ENCODE measurements at regions not wholly inside any gene's neighbourhood (a gene's known extent, or its start where the extent isn't known, plus 50 kb on each side); places are given as distances from the start of the nearest gene placed in this dataset.

DNA sequence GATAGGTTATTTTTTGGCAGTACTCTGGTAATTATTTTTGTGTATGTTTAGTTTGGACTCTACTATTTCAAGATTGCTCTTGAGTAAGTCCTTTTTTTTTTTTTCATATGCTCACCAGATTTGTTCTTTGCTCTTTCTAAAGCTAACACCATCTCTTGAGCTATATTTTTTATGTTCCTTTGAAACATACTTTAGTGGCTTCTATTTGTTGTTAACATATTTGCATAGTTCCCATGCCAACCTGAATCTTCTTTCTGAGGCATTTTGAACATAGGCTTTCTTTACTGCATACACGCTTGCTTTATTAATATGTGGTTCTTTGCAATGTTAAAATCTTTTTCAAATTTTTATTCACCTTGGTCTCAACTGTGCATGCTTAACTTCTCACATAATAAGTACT is 1644.9 kb downstream of the SUCLG1 start:
- 49 to 73% methylated on average over 1 of the region's 1 CpG for WGBS, 2 donors
- H3K9me3 ChIP-seq (ENCODE audit: control insufficient read depth in 2 of 2, insufficient read depth in 1 of 2, low read depth in 1 of 2, low read length in 1 of 2) = no peaks in the 10 kb centered on the region
- H3K27ac ChIP-seq (ENCODE audit: low read depth in 2 of 2, low read length in 1 of 2) = no peak overlapping the region
- no peaks in the 10 kb centered on the region for H3K27me3 ChIP-seq (ENCODE audit: control insufficient read depth in 1 of 2, insufficient read depth in 2 of 2, low read length in 2 of 2)
- no peaks in the 10 kb centered on the region for H3K4me1 ChIP-seq (ENCODE audit: control insufficient read depth in 2 of 2, insufficient read depth in 2 of 2, low read length in 1 of 2)
- no peaks in the 10 kb centered on the region for H3K36me3 ChIP-seq (ENCODE audit: control insufficient read depth in 2 of 2, insufficient read depth in 2 of 2, low read length in 1 of 2)
- no peak overlapping the region for H3K4me3 ChIP-seq (ENCODE audit: low read depth in 1 of 2, low read length in 2 of 2)

DNA sequence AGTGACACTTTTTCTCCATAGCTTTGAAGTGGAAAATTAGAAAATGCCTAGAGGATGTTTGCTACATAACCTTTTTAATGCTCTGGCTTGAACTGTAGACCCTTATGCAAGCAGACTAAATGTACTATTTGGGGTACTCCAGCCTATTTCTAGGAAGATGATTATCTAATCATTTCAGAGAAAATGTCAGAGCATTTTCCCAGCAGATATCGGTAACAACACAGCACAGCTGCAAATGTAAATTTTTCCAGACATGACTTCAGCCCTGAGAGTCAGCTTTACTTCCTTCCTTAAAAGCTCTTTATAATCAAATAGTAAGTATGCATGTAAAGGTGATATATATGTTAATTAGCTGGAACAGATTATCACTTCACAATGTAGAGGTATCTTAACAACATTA is 1647.1 kb downstream of the SUCLG1 start:
- Histone ChIP-seq H3K9me3 (ENCODE audit: control insufficient read depth in 2 of 2, insufficient read depth in 1 of 2, low read depth in 1 of 2, low read length in 1 of 2) (no peaks in the 10 kb centered on the region), H3K4me3 (ENCODE audit: low read depth in 1 of 2, low read length in 2 of 2) (no peak overlapping the region), H3K27ac (ENCODE audit: low read depth in 2 of 2, low read length in 1 of 2) (no peak overlapping the region), H3K27me3 (ENCODE audit: control insufficient read depth in 1 of 2, insufficient read depth in 2 of 2, low read length in 2 of 2) (no peaks in the 10 kb centered on the region), H3K4me1 (ENCODE audit: control insufficient read depth in 2 of 2, insufficient read depth in 2 of 2, low read length in 1 of 2) (no peaks in the 10 kb centered on the region), H3K36me3 (ENCODE audit: control insufficient read depth in 2 of 2, insufficient read depth in 2 of 2, low read length in 1 of 2) (no peaks in the 10 kb centered on the region)
- 24 to 49% methylated on average over 1 of the region's 1 CpG for WGBS, 2 donors

DNA sequence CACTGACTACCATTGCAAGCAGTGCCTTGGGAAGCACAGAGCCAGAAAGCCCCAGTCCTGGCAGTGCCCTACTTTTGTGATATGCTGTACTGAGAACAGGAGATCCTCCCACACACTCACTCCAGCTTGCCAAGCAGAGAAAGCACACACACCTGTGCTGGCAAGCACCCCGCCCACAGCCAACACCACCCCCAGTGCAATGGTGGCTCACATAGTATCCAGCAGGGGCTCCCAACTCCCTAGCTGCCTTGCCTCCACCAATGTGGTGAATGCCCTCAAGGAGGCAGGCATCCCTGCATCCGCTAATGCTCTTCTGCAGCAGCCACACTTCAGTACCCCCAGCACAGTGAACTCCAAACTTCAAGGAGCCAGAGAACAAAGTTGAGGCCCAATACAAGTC is 1655.8 kb downstream of the SUCLG1 start:
- Histone ChIP-seq H3K36me3 (ENCODE audit: control insufficient read depth in 2 of 2, insufficient read depth in 2 of 2, low read length in 1 of 2) (no peaks in the 10 kb centered on the region), H3K4me3 (ENCODE audit: low read depth in 1 of 2, low read length in 2 of 2) (no peak overlapping the region), H3K27ac (ENCODE audit: low read depth in 2 of 2, low read length in 1 of 2) (no peak overlapping the region), H3K9me3 (ENCODE audit: control insufficient read depth in 2 of 2, insufficient read depth in 1 of 2, low read depth in 1 of 2, low read length in 1 of 2) (peaks cover 7 to 12% of the 10 kb centered on the region in 2 donors), H3K4me1 (ENCODE audit: control insufficient read depth in 2 of 2, insufficient read depth in 2 of 2, low read length in 1 of 2) (no peaks in the 10 kb centered on the region), H3K27me3 (ENCODE audit: control insufficient read depth in 1 of 2, insufficient read depth in 2 of 2, low read length in 2 of 2) (no peaks in the 10 kb centered on the region)
- WGBS, 2 donors = 91 to 93% methylated on average over 2 of the region's 2 CpGs

DNA sequence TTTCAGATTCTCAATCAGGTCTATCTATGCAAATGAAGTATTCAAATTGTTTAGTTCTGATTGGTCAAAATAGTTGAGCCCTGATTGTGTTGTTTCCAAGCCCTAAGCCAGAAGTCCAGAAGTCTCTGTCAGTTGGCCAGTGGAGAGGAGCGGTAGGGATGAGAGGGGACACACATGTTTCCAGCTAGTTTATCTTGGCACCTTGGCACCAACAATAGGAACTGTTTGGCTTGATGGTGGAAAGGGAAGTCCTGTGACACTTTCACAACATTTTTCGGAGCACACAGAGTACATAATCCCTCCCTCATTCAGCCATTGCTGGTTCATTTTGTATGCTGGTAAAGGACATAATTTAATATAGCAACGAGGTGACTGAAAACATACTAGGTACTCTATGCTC is 1661.6 kb downstream of the SUCLG1 start:
- H3K4me1 ChIP-seq (ENCODE audit: control insufficient read depth in 2 of 2, insufficient read depth in 2 of 2, low read length in 1 of 2) = no peaks in the 10 kb centered on the region
- H3K27ac ChIP-seq (ENCODE audit: low read depth in 2 of 2, low read length in 1 of 2) = peak overlapping the region in 1 of 2 donors; percentile 7
- no peaks in the 10 kb centered on the region for H3K36me3 ChIP-seq (ENCODE audit: control insufficient read depth in 2 of 2, insufficient read depth in 2 of 2, low read length in 1 of 2)

DNA sequence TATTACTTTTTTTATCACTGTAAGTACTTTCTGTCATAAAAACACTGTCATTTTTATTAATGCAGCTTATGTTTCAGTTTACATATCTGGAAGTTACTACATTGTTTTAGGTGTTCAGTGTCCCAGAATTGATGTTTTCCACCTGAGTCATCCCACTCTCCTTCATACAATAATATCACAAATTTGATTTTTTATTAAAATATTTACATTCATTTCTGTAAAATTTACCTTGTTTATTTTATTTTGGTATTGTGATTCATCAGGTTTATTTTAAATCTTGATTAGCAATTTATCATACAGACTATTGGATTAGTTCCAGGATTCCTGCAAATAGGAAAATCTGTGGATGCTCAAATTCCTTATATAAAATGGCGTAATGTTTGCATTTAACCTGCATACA is 1662.9 kb downstream of the SUCLG1 start:
- 85 to 91% methylated on average over 1 of the region's 1 CpG for WGBS, 2 donors
- no peak overlapping the region for H3K27ac ChIP-seq (ENCODE audit: low read depth in 2 of 2, low read length in 1 of 2)
- H3K4me1 ChIP-seq (ENCODE audit: control insufficient read depth in 2 of 2, insufficient read depth in 2 of 2, low read length in 1 of 2) = no peaks in the 10 kb centered on the region
- no peaks in the 10 kb centered on the region for H3K36me3 ChIP-seq (ENCODE audit: control insufficient read depth in 2 of 2, insufficient read depth in 2 of 2, low read length in 1 of 2)
- no peaks in the 10 kb centered on the region for H3K27me3 ChIP-seq (ENCODE audit: control insufficient read depth in 1 of 2, insufficient read depth in 2 of 2, low read length in 2 of 2)
- no peak overlapping the region for H3K4me3 ChIP-seq (ENCODE audit: low read depth in 1 of 2, low read length in 2 of 2)
- no peaks in the 10 kb centered on the region for H3K9me3 ChIP-seq (ENCODE audit: control insufficient read depth in 2 of 2, insufficient read depth in 1 of 2, low read depth in 1 of 2, low read length in 1 of 2)

More for the DNA sequence above, 1661.6 kb downstream of the SUCLG1 start:
- Histone ChIP-seq H3K4me3 (ENCODE audit: low read depth in 1 of 2, low read length in 2 of 2) (no peak overlapping the region), H3K9me3 (ENCODE audit: control insufficient read depth in 2 of 2, insufficient read depth in 1 of 2, low read depth in 1 of 2, low read length in 1 of 2) (peaks cover 0 to under 1% of the 10 kb centered on the region in 2 donors), H3K27me3 (ENCODE audit: control insufficient read depth in 1 of 2, insufficient read depth in 2 of 2, low read length in 2 of 2) (no peaks in the 10 kb centered on the region)
- 66 to 78% methylated on average over 3 of the region's 3 CpGs for WGBS, 2 donors

DNA sequence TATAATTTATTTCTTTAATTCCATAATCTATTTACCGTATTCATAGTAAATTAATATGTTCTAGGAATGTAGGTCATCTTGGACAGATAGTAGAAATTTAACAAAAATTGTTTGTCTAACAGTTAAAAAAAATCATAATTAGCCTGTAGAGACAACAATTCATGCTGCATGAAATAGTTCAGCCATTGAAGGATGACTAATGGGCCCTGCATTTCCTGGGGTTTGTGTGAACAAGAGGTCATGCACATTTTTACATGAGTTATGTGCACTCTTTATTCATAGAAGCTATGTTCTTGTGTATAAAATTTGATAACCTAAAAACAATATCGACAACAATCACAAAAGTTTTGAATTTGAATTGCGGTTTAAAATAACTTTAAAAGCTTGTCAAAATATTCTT is 1663.6 kb downstream of the SUCLG1 start:
- Histone ChIP-seq H3K27ac (ENCODE audit: low read depth in 2 of 2, low read length in 1 of 2) (no peak overlapping the region), H3K36me3 (ENCODE audit: control insufficient read depth in 2 of 2, insufficient read depth in 2 of 2, low read length in 1 of 2) (no peaks in the 10 kb centered on the region), H3K9me3 (ENCODE audit: control insufficient read depth in 2 of 2, insufficient read depth in 1 of 2, low read depth in 1 of 2, low read length in 1 of 2) (no peaks in the 10 kb centered on the region), H3K4me1 (ENCODE audit: control insufficient read depth in 2 of 2, insufficient read depth in 2 of 2, low read length in 1 of 2) (no peaks in the 10 kb centered on the region), H3K27me3 (ENCODE audit: control insufficient read depth in 1 of 2, insufficient read depth in 2 of 2, low read length in 2 of 2) (no peaks in the 10 kb centered on the region), H3K4me3 (ENCODE audit: low read depth in 1 of 2, low read length in 2 of 2) (no peak overlapping the region)
- WGBS, 2 donors = 66 to 71% methylated on average over 3 of the region's 3 CpGs

DNA sequence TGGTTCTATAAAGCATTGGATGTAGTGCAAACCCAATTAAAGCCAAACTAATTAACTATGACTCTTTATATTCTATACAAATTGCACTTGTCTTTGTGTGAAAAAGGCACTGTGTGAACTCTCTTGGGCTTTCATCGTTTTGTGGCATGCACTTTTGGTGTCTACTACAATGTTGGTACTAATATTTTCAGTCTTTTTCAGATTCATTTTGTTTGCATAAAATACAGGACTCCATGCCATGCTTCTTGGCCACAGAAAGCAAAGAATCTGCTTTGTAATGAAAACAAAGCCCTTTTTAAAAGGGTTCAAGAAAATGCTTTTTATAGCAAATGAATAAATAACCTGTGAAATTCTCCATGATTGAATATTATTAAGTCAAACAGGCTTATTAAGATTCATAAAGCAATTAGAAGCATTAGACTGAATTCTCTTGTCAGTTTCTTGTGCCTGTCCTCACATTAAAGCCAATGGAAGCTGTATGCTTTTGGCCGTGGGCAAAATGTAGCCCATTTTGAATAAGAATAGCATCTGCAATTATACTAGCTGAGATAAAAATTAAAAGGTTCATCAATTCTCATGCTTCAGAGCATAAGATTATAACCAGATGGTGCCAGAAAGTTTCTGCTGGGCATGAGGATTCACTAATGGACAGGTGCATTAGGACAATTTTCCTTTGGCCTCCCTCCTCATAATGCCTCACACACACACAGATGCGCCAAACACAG is 1665.2 kb downstream of the SUCLG1 start:
- no peaks in the 10 kb centered on the region for H3K9me3 ChIP-seq (ENCODE audit: control insufficient read depth in 2 of 2, insufficient read depth in 1 of 2, low read depth in 1 of 2, low read length in 1 of 2)
- H3K36me3 ChIP-seq (ENCODE audit: control insufficient read depth in 2 of 2, insufficient read depth in 2 of 2, low read length in 1 of 2) = no peaks in the 10 kb centered on the region
- WGBS, 2 donors = 75 to 78% methylated on average over 3 of the region's 3 CpGs
- H3K27me3 ChIP-seq (ENCODE audit: control insufficient read depth in 1 of 2, insufficient read depth in 2 of 2, low read length in 2 of 2) = no peaks in the 10 kb centered on the region
- no peak overlapping the region for H3K4me3 ChIP-seq (ENCODE audit: low read depth in 1 of 2, low read length in 2 of 2)
- no peaks in the 10 kb centered on the region for H3K4me1 ChIP-seq (ENCODE audit: control insufficient read depth in 2 of 2, insufficient read depth in 2 of 2, low read length in 1 of 2)
- no peak overlapping the region for H3K27ac ChIP-seq (ENCODE audit: low read depth in 2 of 2, low read length in 1 of 2)

DNA sequence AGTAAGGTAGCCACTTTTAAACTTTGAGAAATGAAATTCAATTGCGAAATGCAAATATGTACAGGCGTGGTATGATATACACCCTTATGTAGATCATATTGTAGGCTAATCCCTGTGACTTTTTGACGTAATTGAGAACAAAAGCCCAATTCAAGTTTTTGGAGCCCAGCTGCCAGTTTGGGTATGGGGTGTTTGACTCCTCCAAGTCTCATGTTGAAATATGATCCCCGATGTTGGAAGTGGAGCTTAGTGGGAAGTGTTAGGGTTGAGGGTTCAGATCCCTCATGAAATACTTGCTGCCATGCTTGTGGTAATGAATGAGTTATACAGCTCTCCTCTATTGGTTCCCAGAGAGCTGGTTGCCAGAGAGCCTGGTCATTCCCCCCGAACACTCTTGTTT is 1666.8 kb downstream of the SUCLG1 start:
- no peaks in the 10 kb centered on the region for H3K27me3 ChIP-seq (ENCODE audit: control insufficient read depth in 1 of 2, insufficient read depth in 2 of 2, low read length in 2 of 2)
- no peak overlapping the region for H3K4me3 ChIP-seq (ENCODE audit: low read depth in 1 of 2, low read length in 2 of 2)
- no peaks in the 10 kb centered on the region for H3K4me1 ChIP-seq (ENCODE audit: control insufficient read depth in 2 of 2, insufficient read depth in 2 of 2, low read length in 1 of 2)
- H3K36me3 ChIP-seq (ENCODE audit: control insufficient read depth in 2 of 2, insufficient read depth in 2 of 2, low read length in 1 of 2) = no peaks in the 10 kb centered on the region
- H3K27ac ChIP-seq (ENCODE audit: low read depth in 2 of 2, low read length in 1 of 2) = no peak overlapping the region
- no peaks in the 10 kb centered on the region for H3K9me3 ChIP-seq (ENCODE audit: control insufficient read depth in 2 of 2, insufficient read depth in 1 of 2, low read depth in 1 of 2, low read length in 1 of 2)
- WGBS, 2 donors = 77 to 80% methylated on average over 5 of the region's 5 CpGs

DNA sequence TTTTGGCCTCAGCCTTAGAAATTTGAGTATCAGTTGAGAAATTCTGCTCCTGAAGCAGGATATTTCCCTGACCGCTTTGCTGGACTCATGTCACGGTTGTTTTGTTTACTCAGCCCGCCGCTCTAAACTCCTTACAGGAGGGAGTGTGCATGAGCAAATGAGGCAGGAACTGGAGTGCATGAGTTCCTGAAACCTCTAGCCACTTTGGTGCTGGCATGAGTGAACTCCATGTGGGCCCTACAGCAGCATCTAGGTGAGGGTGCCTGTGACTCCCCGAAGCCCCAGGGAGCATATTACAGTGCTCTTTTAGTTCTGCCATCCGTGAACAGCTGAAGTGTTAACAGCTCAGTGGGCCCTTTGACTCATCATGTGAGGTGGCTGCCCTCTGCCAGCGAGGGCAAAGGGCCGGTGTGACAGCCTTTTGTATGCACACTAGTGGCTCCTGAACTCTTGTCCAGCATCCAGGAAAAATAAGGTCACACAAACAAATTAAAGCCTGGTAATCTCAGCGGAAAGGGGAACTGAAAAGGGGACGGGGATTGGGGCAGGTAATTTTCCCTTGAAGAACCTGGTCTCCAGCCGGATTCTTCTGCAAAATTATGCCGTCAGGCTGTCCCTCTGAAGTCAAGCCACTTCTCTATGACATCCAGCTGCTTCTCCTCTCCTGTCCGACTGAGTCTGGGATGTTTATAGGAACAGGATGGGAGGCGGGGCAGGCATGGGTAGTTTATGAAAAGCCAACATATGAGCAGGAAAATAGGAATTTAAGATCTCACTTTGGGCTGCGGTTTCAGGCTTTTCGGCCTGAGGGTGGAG is 1668.7 kb downstream of the SUCLG1 start:
- Histone ChIP-seq H3K4me1 (ENCODE audit: control insufficient read depth in 2 of 2, insufficient read depth in 2 of 2, low read length in 1 of 2) (no peaks in the 10 kb centered on the region), H3K9me3 (ENCODE audit: control insufficient read depth in 2 of 2, insufficient read depth in 1 of 2, low read depth in 1 of 2, low read length in 1 of 2) (no peaks in the 10 kb centered on the region), H3K36me3 (ENCODE audit: control insufficient read depth in 2 of 2, insufficient read depth in 2 of 2, low read length in 1 of 2) (no peaks in the 10 kb centered on the region), H3K4me3 (ENCODE audit: low read depth in 1 of 2, low read length in 2 of 2) (no peak overlapping the region), H3K27me3 (ENCODE audit: control insufficient read depth in 1 of 2, insufficient read depth in 2 of 2, low read length in 2 of 2) (no peaks in the 10 kb centered on the region), H3K27ac (ENCODE audit: low read depth in 2 of 2, low read length in 1 of 2) (peak overlapping the region; percentile 30 to 34)
- 56 to 60% methylated on average over 16 of the region's 16 CpGs for WGBS, 2 donors

DNA sequence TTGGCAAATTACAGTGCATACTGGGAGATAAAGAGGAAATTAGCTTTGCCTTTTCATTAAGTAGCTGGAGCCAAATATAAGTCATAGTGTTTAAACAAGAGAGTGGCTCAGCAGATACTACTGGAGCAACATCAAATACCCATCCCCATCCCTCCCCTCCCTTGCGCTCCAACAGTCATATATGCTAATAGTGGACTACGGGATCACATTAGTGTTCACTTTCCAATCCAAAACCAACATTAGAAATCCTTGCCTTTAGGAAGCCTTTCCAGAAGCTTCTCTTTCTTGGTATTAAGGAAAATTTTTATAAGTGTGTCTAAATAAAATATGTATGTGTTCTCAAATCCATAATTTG is 1669.3 kb downstream of the SUCLG1 start:
- 58 to 62% methylated on average over 2 of the region's 2 CpGs for WGBS, 2 donors
- Histone ChIP-seq H3K4me1 (ENCODE audit: control insufficient read depth in 2 of 2, insufficient read depth in 2 of 2, low read length in 1 of 2) (no peaks in the 10 kb centered on the region), H3K36me3 (ENCODE audit: control insufficient read depth in 2 of 2, insufficient read depth in 2 of 2, low read length in 1 of 2) (no peaks in the 10 kb centered on the region), H3K27ac (ENCODE audit: low read depth in 2 of 2, low read length in 1 of 2) (no peak overlapping the region), H3K27me3 (ENCODE audit: control insufficient read depth in 1 of 2, insufficient read depth in 2 of 2, low read length in 2 of 2) (no peaks in the 10 kb centered on the region), H3K4me3 (ENCODE audit: low read depth in 1 of 2, low read length in 2 of 2) (no peak overlapping the region), H3K9me3 (ENCODE audit: control insufficient read depth in 2 of 2, insufficient read depth in 1 of 2, low read depth in 1 of 2, low read length in 1 of 2) (no peaks in the 10 kb centered on the region)

All from esophagus (tissue), 2 donors.